ENCODE measurements at regions not wholly inside any gene's neighbourhood (a gene's known extent, or its start where the extent isn't known, plus 50 kb on each side); places are given as distances from the start of the nearest gene placed in this dataset.

GRCh38 chr7:66542528-66543269 is 86.0 kb upstream of the KCTD7 start:
- H3K9ac ChIP-seq (ENCODE audit: control insufficient read depth, extremely low read depth, insufficient read depth, low read length) = no peak overlapping the region
- no peak overlapping the region for H2AFZ ChIP-seq (ENCODE audit: control insufficient read depth, low read length)
- no peaks in the 10 kb centered on the region for H3K9me1 ChIP-seq (ENCODE audit: control insufficient read depth, extremely low read depth, insufficient read depth, low read length)
- H3K4me3 ChIP-seq (ENCODE audit: control insufficient read depth in 2 of 3, extremely low read depth in 1 of 3, insufficient read depth in 2 of 3, low read depth in 1 of 3, low read length in 3 of 3) = no peak overlapping the region
- H3K4me2 ChIP-seq (ENCODE audit: control insufficient read depth, extremely low read depth, insufficient read depth, low read depth, low read length) = no peak overlapping the region
- TF ChIP-seq CTCF (optimal IDR thresholded peaks at IDR 0.05 in 1 of 3, IDR thresholded peaks at IDR 0.05 in 1 of 3, conservative IDR thresholded peaks at IDR 0.05 in 1 of 3; ENCODE audit: extremely low read depth in 1 of 3, insufficient read depth in 2 of 3, low read length in 3 of 3) = no peak
- TF ChIP-seq EZH2 (IDR thresholded peaks at IDR 0.05; ENCODE audit: low read length) = no peak
- H3K27me3 ChIP-seq (ENCODE audit: control insufficient read depth, extremely low read depth, insufficient read depth, low read length) = no peaks in the 10 kb centered on the region
- H3K36me3 ChIP-seq (ENCODE audit: control insufficient read depth in 2 of 2, extremely low read depth in 1 of 2, insufficient read depth in 2 of 2, low read length in 2 of 2) = peaks cover 9 to 22% of the 10 kb centered on the region in 2 experiments
- FAIRE-seq (no peak), DNase-seq (ENCODE audit: low read depth, low spot score) (no peak)
- dilution Hi-C loops (cut with MboI; ENCODE audit: extremely low pct_ligation_motif_present, low sequenced_read_pairs) = no loop called here
- no peaks in the 10 kb centered on the region for H3K79me2 ChIP-seq (ENCODE audit: control insufficient read depth, insufficient read depth, low read length)
- H3K27ac ChIP-seq (ENCODE audit: control insufficient read depth, insufficient read depth, low read length) = no peak overlapping the region
- H3K4me1 ChIP-seq (ENCODE audit: control insufficient read depth, extremely low read depth, insufficient read depth, low read length) = no peaks in the 10 kb centered on the region
- H4K20me1 ChIP-seq (ENCODE audit: control insufficient read depth, extremely low read depth, insufficient read depth, low read length) = no peaks in the 10 kb centered on the region
- no peaks in the 10 kb centered on the region for H3K9me3 ChIP-seq (ENCODE audit: control insufficient read depth, low read depth, low read length)

GRCh38 chr7:66549466-66549865 is 79.2 kb upstream of the KCTD7 start:
- no peaks in the 10 kb centered on the region for H3K9me3 ChIP-seq (ENCODE audit: control insufficient read depth, low read depth, low read length)
- no peaks in the 10 kb centered on the region for H4K20me1 ChIP-seq (ENCODE audit: control insufficient read depth, extremely low read depth, insufficient read depth, low read length)
- DNase-seq (ENCODE audit: low read depth, low spot score) (no peak), FAIRE-seq (no peak)
- H3K4me3 ChIP-seq (ENCODE audit: control insufficient read depth in 2 of 3, extremely low read depth in 1 of 3, insufficient read depth in 2 of 3, low read depth in 1 of 3, low read length in 3 of 3) = no peak overlapping the region
- dilution Hi-C loops (cut with MboI; ENCODE audit: extremely low pct_ligation_motif_present, low sequenced_read_pairs) = no loop called here
- H2AFZ ChIP-seq (ENCODE audit: control insufficient read depth, low read length) = no peak overlapping the region
- H3K9ac ChIP-seq (ENCODE audit: control insufficient read depth, extremely low read depth, insufficient read depth, low read length) = no peak overlapping the region
- no peaks in the 10 kb centered on the region for H3K27me3 ChIP-seq (ENCODE audit: control insufficient read depth, extremely low read depth, insufficient read depth, low read length)
- peaks cover 6% of the 10 kb centered on the region for H3K4me1 ChIP-seq (ENCODE audit: control insufficient read depth, extremely low read depth, insufficient read depth, low read length)
- H3K36me3 ChIP-seq (ENCODE audit: control insufficient read depth in 2 of 2, extremely low read depth in 1 of 2, insufficient read depth in 2 of 2, low read length in 2 of 2) = peaks cover 16 to 30% of the 10 kb centered on the region in 2 experiments
- H3K4me2 ChIP-seq (ENCODE audit: control insufficient read depth, extremely low read depth, insufficient read depth, low read depth, low read length) = no peak overlapping the region
- peaks cover 7% of the 10 kb centered on the region for H3K79me2 ChIP-seq (ENCODE audit: control insufficient read depth, insufficient read depth, low read length)
- TF ChIP-seq CTCF (optimal IDR thresholded peaks at IDR 0.05 in 1 of 3, IDR thresholded peaks at IDR 0.05 in 1 of 3, conservative IDR thresholded peaks at IDR 0.05 in 1 of 3; ENCODE audit: extremely low read depth in 1 of 3, insufficient read depth in 2 of 3, low read length in 3 of 3) (no peak), EZH2 (IDR thresholded peaks at IDR 0.05; ENCODE audit: low read length) (no peak)
- no peak overlapping the region for H3K27ac ChIP-seq (ENCODE audit: control insufficient read depth, insufficient read depth, low read length)
- no peaks in the 10 kb centered on the region for H3K9me1 ChIP-seq (ENCODE audit: control insufficient read depth, extremely low read depth, insufficient read depth, low read length)
